H1 (cell line): ENCODE measurements at regions not wholly inside any gene's neighbourhood (a gene's known extent, or its start where the extent isn't known, plus 50 kb on each side); places are given as distances from the start of the nearest gene placed in this dataset.

ENCODE experiments used
- CTCF ChIA-PET: fragments of 300-600 bp; sonication (Branson Sonifier 250); formaldehyde crosslinking; loops from one replicate; lab custom pipeline; 2021; ENCODE audit not compliant: partially characterized antibody; lab: Charles Lee
- POLR2A ChIA-PET: fragments of 300-600 bp; sonication (Branson Sonifier 250); formaldehyde crosslinking; loops from one replicate; lab custom pipeline; 2021; ENCODE audit warnings: inconsistent platforms; ENCODE audit not compliant: partially characterized antibody; lab: Charles Lee
- DNase-seq, 2 experiments: peaks; one replicate each; pipeline versions ENCODE4 v3.0.0 to v3.0.0-alpha.2; 2010 to 2022; ENCODE audit warnings: low spot score in 2 of 2, low read depth in 1 of 2, mixed read lengths in 1 of 2
- FAIRE-seq: peaks from 2 replicates; lab custom pipeline; 2011; peaks lifted over from hg19 to GRCh38; lab: Jason Lieb, UNC
- H2AFZ ChIP-seq: 2 replicates; pipeline ENCODE4 v1.8.1; 2012; ENCODE audit warnings: low read length, inconsistent platforms
- H2AK5ac ChIP-seq: 2 replicates; pipeline ENCODE4 v1.6.1; 2013; ENCODE audit warnings: low read depth, low read length
- H2BK120ac ChIP-seq: replicated peaks from 2 replicates; pipeline ENCODE3; 2013; ENCODE audit warnings: low read depth, low read length, inconsistent platforms
- H2BK12ac ChIP-seq: 2 replicates; pipeline ENCODE4 v1.6.1; 2013; ENCODE audit warnings: low read depth, low read length
- H2BK15ac ChIP-seq: 2 replicates; pipeline ENCODE4 v1.6.1; 2013; ENCODE audit warnings: low read length
- H2BK20ac ChIP-seq: 2 replicates; pipeline ENCODE4 v1.6.1; 2013; ENCODE audit warnings: low read length
- H2BK5ac ChIP-seq: 2 replicates; pipeline ENCODE4 v1.6.1; 2013; ENCODE audit warnings: low read depth, low read length
- H3K14ac ChIP-seq: 2 replicates; pipeline ENCODE4 v1.6.1; 2013; ENCODE audit warnings: inconsistent platforms; ENCODE audit not compliant: insufficient read length
- H3K18ac ChIP-seq: 2 replicates; pipeline ENCODE4 v1.6.1; 2013; ENCODE audit warnings: low read length; ENCODE audit errors: extremely low read depth
- H3K23ac ChIP-seq: 2 replicates; pipeline ENCODE4 v1.6.1; 2013; ENCODE audit warnings: inconsistent platforms; ENCODE audit not compliant: insufficient read length
- H3K23me2 ChIP-seq: 2 replicates; pipeline ENCODE4 v1.6.1; 2013; ENCODE audit warnings: low read depth, low read length
- H3K27ac ChIP-seq: 2 replicates; pipeline ENCODE4 v1.6.1; 2011; ENCODE audit warnings: low read depth, low read length, inconsistent platforms
- H3K27me3 ChIP-seq, 4 experiments: replicated peaks in 1 of 4; 1 replicate in 1 of 4; 2 replicates in 3 of 4; pipeline versions ENCODE4 v1.6.1 to v1.8.1; 2011 to 2013; ENCODE audit warnings: low read length in 3 of 4, mild to moderate bottlenecking in 3 of 4, inconsistent platforms in 2 of 4, mixed read lengths in 2 of 4, moderate library complexity in 1 of 4; ENCODE audit not compliant: control insufficient read depth in 3 of 4, insufficient read depth in 3 of 4; ENCODE audit errors: extremely low read depth in 1 of 4
- H3K36me3 ChIP-seq, 4 experiments: 2 replicates each; pipeline versions ENCODE4 v1.6.1 to v1.8.1; 2011 to 2013; ENCODE audit warnings: mild to moderate bottlenecking in 4 of 4, low read length in 3 of 4, moderate library complexity in 2 of 4, control low read depth in 1 of 4, inconsistent platforms in 1 of 4; ENCODE audit not compliant: insufficient read depth in 4 of 4, control insufficient read depth in 2 of 4
- H3K4ac ChIP-seq: replicated peaks from 2 replicates; pipeline ENCODE3; 2013; ENCODE audit warnings: low read length, low read depth, mixed read lengths, inconsistent platforms; ENCODE audit not compliant: insufficient read length
- H3K4me1 ChIP-seq, 4 experiments: replicated peaks in 1 of 4; 1 replicate in 1 of 4; 2 replicates in 3 of 4; pipeline versions ENCODE4 v1.6.1 to v1.8.1; 2011 to 2013; ENCODE audit warnings: low read length in 3 of 4, inconsistent platforms in 2 of 4, mixed read lengths in 1 of 4; ENCODE audit not compliant: insufficient read depth in 4 of 4, control insufficient read depth in 3 of 4
- H3K4me2 ChIP-seq, 2 experiments: 2 replicates each; pipeline versions ENCODE4 v1.6.1 to v1.8.1; 2011 to 2013; ENCODE audit warnings: low read depth in 2 of 2, low read length in 2 of 2, control low read depth in 1 of 2, inconsistent platforms in 1 of 2, mild to moderate bottlenecking in 1 of 2; ENCODE audit not compliant: insufficient read depth in 1 of 2
- H3K4me3 ChIP-seq, 4 experiments: fragments of 200-600, 300-600 bp in 1 of 4; sonication (generic), shearing (Covaris generic), sonication (Bioruptor Twin) in 1 of 4; 2 replicates each; pipeline versions ENCODE4 v1.5.1 to v1.8.1; 2011 to 2016; ENCODE audit warnings: low read length in 4 of 4, low read depth in 3 of 4, control low read depth in 2 of 4, inconsistent platforms in 2 of 4, mild to moderate bottlenecking in 2 of 4, mixed read lengths in 1 of 4, moderate library complexity in 1 of 4; ENCODE audit not compliant: insufficient read depth in 2 of 4; ENCODE audit errors: extremely low read depth in 1 of 4
- H3K56ac ChIP-seq: replicated peaks from 2 replicates; pipeline ENCODE3; 2013; ENCODE audit warnings: low read depth, mild to moderate bottlenecking, mixed read lengths, low read length, inconsistent platforms; ENCODE audit not compliant: insufficient read length
- H3K79me1 ChIP-seq: 2 replicates; pipeline ENCODE4 v1.6.1; 2013; ENCODE audit warnings: low read depth, low read length, control low read depth
- H3K79me2 ChIP-seq, 2 experiments: 2 replicates each; pipeline versions ENCODE4 v1.6.1 to v1.8.1; 2012 to 2013; ENCODE audit warnings: low read length in 2 of 2, mild to moderate bottlenecking in 2 of 2, inconsistent platforms in 1 of 2; ENCODE audit not compliant: insufficient read depth in 2 of 2, control insufficient read depth in 1 of 2
- H3K9ac ChIP-seq, 4 experiments: replicated peaks in 1 of 4; 1 replicate in 1 of 4; 2 replicates in 3 of 4; pipeline versions ENCODE4 v1.6.1 to v1.8.1; 2011 to 2013; ENCODE audit warnings: low read depth in 3 of 4, low read length in 3 of 4, control low read depth in 2 of 4, mild to moderate bottlenecking in 2 of 4, moderate library complexity in 2 of 4, inconsistent platforms in 1 of 4; ENCODE audit errors: extremely low read depth in 1 of 4
- H3K9me3 ChIP-seq, 2 experiments: 2 replicates each; pipeline versions ENCODE4 v1.6.1 to v1.8.1; 2012 to 2013; ENCODE audit warnings: mild to moderate bottlenecking in 2 of 2, moderate library complexity in 2 of 2, control low read depth in 1 of 2, inconsistent platforms in 1 of 2, low read depth in 1 of 2, low read length in 1 of 2, mixed read lengths in 1 of 2; ENCODE audit not compliant: insufficient read depth in 2 of 2
- H4K20me1 ChIP-seq, 2 experiments: replicated peaks in 1 of 2; 2 replicates each; pipeline versions ENCODE3 to v1.8.1; 2011 to 2013; ENCODE audit warnings: inconsistent platforms in 2 of 2, low read length in 2 of 2, mild to moderate bottlenecking in 1 of 2; ENCODE audit not compliant: insufficient read depth in 2 of 2, control insufficient read depth in 1 of 2
- H4K5ac ChIP-seq: 2 replicates; pipeline ENCODE4 v1.6.1; 2013; ENCODE audit warnings: low read length, low read depth, mixed read lengths, inconsistent platforms; ENCODE audit not compliant: insufficient read length
- H4K8ac ChIP-seq: 2 replicates; pipeline ENCODE4 v1.8.0; 2013; ENCODE audit warnings: mild to moderate bottlenecking, moderate library complexity, low read length, inconsistent platforms; ENCODE audit not compliant: insufficient read depth; ENCODE audit errors: extremely low read depth
- H4K91ac ChIP-seq: replicated peaks from 2 replicates; pipeline ENCODE3; 2013; ENCODE audit warnings: low read length, mixed read lengths, inconsistent platforms; ENCODE audit not compliant: insufficient read length
- GTF2F1 ChIP-seq: IDR thresholded peaks from 2 replicates; pipeline ENCODE4 v1.6.1; 2012; ENCODE audit warnings: low read depth, low read length, improper control_type of control experiment, borderline replicate concordance
- SP1 ChIP-seq: IDR thresholded peaks from 2 replicates; pipeline ENCODE4 v1.6.1; 2011; ENCODE audit warnings: low read depth, low read length
- WGBS, 2 experiments: shearing (Covaris generic) in 1 of 2; methylation state at CpG; one replicate each; pipeline versions ENCODE4 v1.1.6 to v1.1.7; 2013 to 2015; ENCODE audit warnings: low lambda C conversion rate in 2 of 2, mixed read lengths in 2 of 2, inconsistent platforms in 1 of 2, low coverage in 1 of 2, missing lambda C conversion rate in 1 of 2; ENCODE audit not compliant: insufficient replicate concordance in 2 of 2, insufficient coverage in 1 of 2, insufficient read length in 1 of 2; ENCODE audit errors: extremely low coverage in 1 of 2, missing lambda C conversion rate in 1 of 2; 5-methylcytosine and 5-hydroxymethylcytosine counted together
- TF ChIP-seq, protein P1 (sequence below): IDR thresholded peaks from 2 replicates; pipeline ENCODE4 v1.6.1; 2012; ENCODE audit warnings: inconsistent platforms

DNA sequence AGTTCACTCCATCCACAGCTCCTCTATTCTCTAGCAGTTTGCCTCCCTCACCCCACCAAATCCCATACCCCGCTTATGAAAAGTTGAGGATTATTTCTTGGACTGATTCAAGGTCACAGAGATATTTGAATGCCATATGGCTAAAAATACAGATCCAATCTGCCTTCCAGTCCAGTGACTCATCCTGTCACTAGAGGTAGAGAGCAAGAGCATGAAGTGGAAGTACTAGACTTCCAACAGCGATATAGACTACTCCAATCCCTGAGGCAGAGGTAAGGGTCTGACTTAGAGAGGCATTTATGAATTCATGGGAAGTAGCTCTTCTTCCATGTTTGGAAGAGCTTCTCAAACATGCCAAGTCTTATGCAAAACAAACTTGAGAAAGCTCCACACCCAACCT is 72.4 kb upstream of the CCL21 start:
- FAIRE-seq = no peak
- Histone ChIP-seq H4K8ac (no peak overlapping the region), H3K4me3 (no peak overlapping the region), H2BK15ac (no peak overlapping the region), H3K9ac (no peak overlapping the region), H2BK5ac (no peak overlapping the region), H3K18ac (no peak overlapping the region), H2BK120ac (no peak overlapping the region), H3K9me3 (no peaks in the 10 kb centered on the region), H4K20me1 (no peaks in the 10 kb centered on the region), H3K36me3 (no peaks in the 10 kb centered on the region), H2AFZ (no peak overlapping the region), H2AK5ac (no peak overlapping the region), H3K27me3 (no peaks in the 10 kb centered on the region; a peak in 1 of 7 replicates), H4K91ac (no peak overlapping the region), H3K4me2 (no peak overlapping the region), H3K23ac (no peak overlapping the region), H4K5ac (no peak overlapping the region), H3K23me2 (no peaks in the 10 kb centered on the region), H2BK12ac (no peak overlapping the region), H2BK20ac (no peak overlapping the region), H3K4ac (no peak overlapping the region), H3K14ac (no peak overlapping the region), H3K4me1 (no peaks in the 10 kb centered on the region), H3K79me1 (no peaks in the 10 kb centered on the region), H3K27ac (no peak overlapping the region), H3K79me2 (no peaks in the 10 kb centered on the region), H3K56ac (no peak overlapping the region)
- ChIA-PET POLR2A (no interaction called here), CTCF (interaction anchor here (0.6 to 1.3 kb wide), 2 partner anchors 22 to 270 kb away, joined by 3 to 7 read pairs; no protein-coding TSS in a partner anchor)
- no peak for DNase-seq
- 94% methylated on average over 2 of the region's 2 CpGs; no CpG with 5 or more reads in 1 of the 2 experiments for WGBS, 2 experiments
- TF ChIP-seq GTF2F1 = no peak
- no peak for TF ChIP-seq SP1
- TF ChIP-seq, protein P1, sequence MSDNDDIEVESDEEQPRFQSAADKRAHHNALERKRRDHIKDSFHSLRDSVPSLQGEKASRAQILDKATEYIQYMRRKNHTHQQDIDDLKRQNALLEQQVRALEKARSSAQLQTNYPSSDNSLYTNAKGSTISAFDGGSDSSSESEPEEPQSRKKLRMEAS = no peak
